CD4-positive, alpha-beta T cell treated with Interleukin-17A for 4 hours (primary cell): ENCODE measurements at regions not wholly inside any gene's neighbourhood (a gene's known extent, or its start where the extent isn't known, plus 50 kb on each side); places are given as distances from the start of the nearest gene placed in this dataset.
"Not testable (repeated sequence)": the region's sequence is repeated elsewhere in the genome, so short reads cannot be mapped to it uniquely, and the experiment has no call there.

ENCODE experiments used
- DNase-seq: peaks from one replicate; pipeline ENCODE4 v3.0.0-alpha.2; 2020; ENCODE audit warnings: mixed read lengths

- DNase-seq, result no peak
These were observed 486.1 kb upstream of the ADGRL2 start for GRCh38 chr1:81314513-81315233.

DNA sequence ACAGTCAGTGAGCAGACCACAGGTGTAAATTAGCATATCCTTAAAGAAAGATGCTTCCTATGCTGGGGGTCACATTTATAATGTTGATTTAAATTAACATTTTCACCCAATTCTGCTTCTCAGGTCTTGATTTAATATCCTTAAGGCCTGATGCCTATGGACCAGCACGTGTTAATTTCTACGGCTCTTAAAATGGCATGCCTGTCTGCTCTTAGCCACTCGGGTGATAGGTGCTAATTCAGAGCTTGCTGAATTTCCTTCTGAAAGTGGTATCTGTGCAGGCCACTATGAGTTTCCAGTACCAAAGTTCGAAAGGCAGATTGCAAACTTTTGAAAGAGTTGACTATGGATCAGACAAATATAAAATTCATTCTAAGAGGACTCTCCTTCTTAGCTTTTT, 487.4 kb upstream of the ADGRL2 start:
- DNase-seq, result no peak

DNA sequence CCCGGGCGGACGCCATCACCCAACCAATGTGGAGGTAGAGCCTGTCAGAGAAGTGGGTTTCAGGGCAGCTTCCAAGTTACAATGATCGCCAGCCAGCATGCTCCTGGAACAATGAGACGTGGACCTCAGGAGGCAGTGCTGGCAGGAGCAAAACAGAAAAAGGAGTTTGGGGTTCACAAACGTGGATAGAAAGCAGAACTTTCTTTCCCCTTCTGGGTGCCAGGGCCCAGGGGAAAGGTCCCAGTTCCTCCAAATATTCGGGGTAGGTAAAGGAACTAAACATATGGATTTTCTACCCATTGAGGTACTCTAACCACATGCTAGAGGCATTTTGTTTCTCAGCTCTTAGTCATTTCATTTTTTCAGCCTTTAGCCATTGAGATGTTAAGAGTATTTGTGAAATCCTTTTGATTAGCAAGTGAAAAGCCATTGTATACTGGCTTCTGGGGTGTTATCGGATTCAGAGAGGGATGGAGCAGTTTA, 488.4 kb upstream of the ADGRL2 start:
- no peak for DNase-seq

- DNase-seq, result no peak
These were observed 490.5 kb upstream of the ADGRL2 start for GRCh38 chr1:81310250-81310649.

DNA sequence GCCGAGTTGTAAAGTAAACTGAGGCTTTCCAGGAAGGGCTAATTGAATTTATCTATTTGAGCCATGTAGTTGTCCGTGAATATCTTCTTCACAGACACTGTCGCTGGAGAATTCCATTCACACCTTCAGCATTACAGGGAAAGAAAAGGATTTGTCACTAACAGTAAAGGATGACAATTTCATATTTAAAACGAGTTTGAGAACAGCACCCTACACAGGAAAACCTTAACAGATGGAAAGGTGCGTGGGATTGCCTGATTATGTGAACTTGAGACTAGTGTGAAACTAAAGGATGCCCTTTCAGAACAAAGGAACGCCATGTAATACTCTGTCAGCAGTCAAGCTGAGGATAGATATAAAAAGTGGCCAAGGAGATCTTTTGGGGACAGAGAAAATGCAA, 492.5 kb upstream of the ADGRL2 start:
- DNase-seq, result no peak

GRCh38 chr1:81307786-81308185, 492.9 kb upstream of the ADGRL2 start:
- no peak for DNase-seq

GRCh38 chr1:81305997-81306452, 494.7 kb upstream of the ADGRL2 start:
- DNase-seq, result no peak

DNA sequence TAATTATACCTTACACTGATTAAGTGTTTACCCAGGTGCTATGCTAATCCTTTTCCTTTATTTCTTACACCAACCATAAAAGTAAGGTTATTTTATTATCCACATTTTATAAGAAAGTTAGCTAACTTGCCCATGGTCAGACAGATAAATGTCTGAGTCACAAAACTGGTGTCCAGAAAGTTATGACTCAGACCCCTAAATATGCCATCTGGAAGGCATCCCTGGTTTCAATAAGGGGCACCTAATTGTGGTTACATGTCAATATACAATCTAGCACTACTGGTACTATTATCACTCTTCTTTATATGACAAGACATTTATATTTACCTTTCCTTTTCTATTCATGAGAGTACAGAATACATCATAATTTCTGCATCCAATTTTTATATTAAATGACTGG, 496.5 kb upstream of the ADGRL2 start:
- DNase-seq, result no peak

DNA sequence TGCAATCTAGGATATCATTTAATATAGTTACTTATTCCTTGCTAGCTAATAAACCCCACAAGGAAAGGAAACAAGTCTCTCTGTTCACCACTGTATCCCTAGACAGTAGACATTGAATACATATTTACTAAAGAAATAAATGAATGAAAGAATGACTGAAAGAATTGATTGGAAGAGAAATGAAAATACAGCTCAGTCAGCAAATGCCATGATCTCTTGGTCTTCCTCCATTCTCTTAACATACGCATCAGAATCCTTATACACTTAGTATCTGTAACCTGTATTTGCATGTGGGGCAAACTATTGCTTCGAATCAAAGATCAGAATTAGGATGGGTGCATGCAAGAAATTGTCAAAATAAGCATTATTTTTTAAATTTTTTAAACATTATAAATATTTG, 500.8 kb upstream of the ADGRL2 start:
- DNase-seq, result no peak

DNA sequence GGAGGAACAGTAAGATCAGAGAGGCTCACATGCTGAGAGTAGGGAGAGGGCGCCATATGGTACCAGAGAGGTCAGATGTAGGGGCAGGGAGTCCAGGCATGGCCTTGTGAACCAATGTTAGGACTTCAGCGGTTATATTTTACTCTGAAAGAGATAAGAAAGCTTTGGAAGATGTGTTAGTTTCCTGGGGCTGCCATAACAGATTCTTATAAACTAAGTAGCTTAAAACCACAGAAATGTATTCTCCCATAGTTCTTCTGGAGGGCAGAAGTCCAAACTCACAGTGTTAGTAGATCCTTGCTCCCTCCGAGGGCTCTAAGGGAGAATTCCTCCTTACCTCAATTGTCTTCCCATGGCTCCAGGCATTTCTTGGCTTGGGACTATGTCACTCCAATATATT, 502.5 kb upstream of the ADGRL2 start:
- DNase-seq, result no peak

DNA sequence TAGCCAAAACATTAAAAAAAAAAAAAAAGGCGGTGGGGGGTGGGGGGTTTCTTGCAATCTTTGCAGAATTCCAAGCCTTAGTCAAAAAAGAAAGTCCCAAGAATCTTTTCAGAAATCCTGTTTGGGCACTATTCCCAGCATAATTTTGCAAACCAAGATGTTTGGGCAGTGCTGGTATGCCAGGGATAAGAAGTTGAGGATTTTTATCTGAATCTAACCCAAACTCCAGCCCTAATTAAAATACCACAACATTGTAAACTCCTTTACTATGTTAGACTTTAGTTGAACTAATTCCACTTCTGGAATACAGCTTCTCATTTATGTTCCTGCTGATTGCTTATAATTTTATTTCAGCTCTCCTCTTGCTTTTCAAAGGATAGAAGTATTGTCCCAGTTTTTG, 504.1 kb upstream of the ADGRL2 start:
- DNase-seq, result no peak

GRCh38 chr1:81290326-81290725, 510.4 kb upstream of the ADGRL2 start:
- no peak for DNase-seq

DNA sequence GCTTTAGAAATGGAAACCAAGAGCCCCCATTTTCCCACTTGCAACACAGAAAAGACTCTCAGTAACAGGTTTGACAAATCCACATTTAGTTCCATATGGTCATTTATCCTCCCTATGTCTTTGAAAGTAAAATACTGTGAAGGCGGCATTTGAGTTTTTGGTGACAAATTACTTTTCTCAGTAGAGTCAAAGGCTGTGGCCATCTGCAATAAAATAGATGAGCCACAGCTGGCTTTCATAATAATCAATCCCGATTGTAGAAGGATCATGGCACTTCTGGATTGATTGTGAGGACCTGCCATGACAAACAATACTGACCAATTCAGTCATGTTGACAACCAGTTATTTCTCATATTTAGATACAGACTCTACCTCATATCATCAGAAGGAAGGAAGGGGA, 512.0 kb upstream of the ADGRL2 start:
- no peak for DNase-seq

- no peak for DNase-seq
These were observed 513.2 kb upstream of the ADGRL2 start for GRCh38 chr1:81287411-81288080.

DNA sequence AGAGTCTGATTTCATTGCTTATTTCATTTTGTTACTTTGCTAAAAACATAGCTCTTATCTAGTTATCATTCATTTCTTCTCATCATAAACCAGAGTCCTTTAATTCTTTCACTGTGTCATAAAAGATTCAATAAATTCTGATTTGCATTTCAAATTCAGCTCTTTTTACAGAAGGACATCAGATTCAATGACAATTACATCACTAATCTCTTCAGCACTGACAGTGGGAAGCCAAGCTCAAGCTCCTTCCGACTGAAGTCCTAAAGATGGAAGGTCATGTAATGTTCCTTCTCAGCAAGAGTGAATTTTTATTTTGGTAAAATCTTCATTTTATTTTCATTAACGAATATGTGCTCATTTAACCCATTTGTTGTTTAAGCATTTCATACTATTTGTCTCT, 530.7 kb upstream of the ADGRL2 start:
- DNase-seq, result no peak

GRCh38 chr1:81264976-81265375, 535.8 kb upstream of the ADGRL2 start:
- no peak for DNase-seq

DNA sequence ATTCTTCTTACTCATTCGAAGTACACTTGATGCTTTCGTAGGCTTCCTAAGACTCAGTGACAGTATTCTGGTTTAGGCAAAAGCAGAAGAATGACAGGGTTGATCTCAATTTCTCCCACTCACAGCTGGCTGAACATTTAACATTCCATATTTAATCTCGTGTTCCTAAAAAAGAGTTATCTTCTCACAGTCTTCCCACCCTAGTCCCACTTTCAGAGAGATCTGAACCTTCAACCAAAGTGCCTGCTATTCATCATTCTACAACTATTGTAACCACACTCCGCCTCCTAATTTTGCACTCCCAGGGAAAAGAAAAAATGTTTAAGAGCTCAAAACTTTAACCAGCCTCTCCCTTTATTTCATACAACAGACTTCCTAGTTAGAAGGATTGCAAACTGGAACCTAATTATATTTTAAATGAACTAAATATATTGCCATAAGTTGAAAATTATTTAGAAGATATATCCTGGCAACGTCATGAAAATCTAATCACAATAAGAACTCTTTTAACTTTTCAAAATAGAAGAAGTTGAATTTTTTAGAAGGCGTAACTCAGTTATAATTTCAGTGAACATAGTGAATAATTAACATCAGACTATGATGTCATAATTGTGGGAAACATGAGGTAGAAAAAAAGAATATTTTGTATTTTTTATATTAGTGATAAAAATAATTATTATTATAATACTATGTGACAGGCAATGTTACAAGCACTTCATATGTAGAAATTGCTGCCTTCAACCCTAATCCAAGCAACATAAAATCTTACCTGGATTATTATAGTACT, 540.9 kb upstream of the ADGRL2 start:
- no peak for DNase-seq

- DNase-seq, result no peak
These were observed 546.2 kb upstream of the ADGRL2 start for GRCh38 chr1:81254560-81254959.

DNA sequence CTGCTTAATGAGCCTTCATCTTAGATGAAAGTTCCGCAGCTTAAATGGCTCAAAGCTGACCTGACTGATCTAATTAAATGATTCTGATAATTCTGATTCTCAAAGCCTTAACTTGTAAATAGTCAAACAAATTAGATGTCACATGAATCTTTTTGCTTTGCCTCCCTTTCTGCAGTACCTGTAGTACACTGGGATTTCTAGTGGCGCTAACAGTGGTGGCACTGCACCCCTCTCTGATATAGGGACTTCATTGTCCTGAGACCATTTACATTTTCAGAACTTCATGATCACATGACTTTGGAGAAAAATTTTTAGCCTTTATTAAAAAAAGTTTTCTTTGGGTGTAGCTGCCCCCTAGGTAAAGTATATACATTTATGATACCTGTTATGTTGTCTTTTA, 546.7 kb upstream of the ADGRL2 start:
- DNase-seq, result no peak

- no peak for DNase-seq
These were observed 548.1 kb upstream of the ADGRL2 start for GRCh38 chr1:81252471-81253151.

- DNase-seq, result not testable (repeated sequence)
These were observed 549.9 kb upstream of the ADGRL2 start for GRCh38 chr1:81250825-81251224.

GRCh38 chr1:81245084-81245715, 555.5 kb upstream of the ADGRL2 start:
- not testable (repeated sequence) for DNase-seq

GRCh38 chr1:81244612-81245011, 556.1 kb upstream of the ADGRL2 start:
- DNase-seq, result not testable (repeated sequence)
